Stimulated activated CD8-positive, alpha-beta memory T cell treated with anti-CD3 and anti-CD28 coated beads, Interleukin-15, amount 100 ng/mL, for 24 hours (primary cell): ENCODE measurements at regions not wholly inside any gene's neighbourhood (a gene's known extent, or its start where the extent isn't known, plus 50 kb on each side); places are given as distances from the start of the nearest gene placed in this dataset.

Experiments used
- DNase-seq: peaks from one replicate; pipeline ENCODE4 v3.0.0-alpha.2; 2020; ENCODE audit warnings: low read depth

DNA sequence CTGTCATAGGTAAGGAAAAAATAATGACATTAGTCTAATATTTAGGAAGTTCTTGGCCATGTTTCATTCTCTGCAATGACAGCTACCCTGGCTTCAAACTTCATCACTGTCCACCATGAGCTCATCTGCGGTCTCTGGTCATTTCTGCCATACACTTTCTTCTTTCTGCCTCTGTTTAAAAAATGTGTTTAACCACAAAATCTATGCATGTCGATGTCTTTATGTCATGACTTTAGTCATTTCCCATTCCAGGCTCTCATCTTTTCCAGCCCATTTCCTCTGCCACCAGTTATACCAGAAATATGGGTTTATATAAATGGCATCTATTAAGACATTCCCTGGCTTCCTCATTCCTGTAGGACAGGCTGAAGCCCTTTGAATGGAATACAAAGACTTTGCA is 68.5 kb upstream of the DUSP10 start:
- DNase-seq, result no peak

DNA sequence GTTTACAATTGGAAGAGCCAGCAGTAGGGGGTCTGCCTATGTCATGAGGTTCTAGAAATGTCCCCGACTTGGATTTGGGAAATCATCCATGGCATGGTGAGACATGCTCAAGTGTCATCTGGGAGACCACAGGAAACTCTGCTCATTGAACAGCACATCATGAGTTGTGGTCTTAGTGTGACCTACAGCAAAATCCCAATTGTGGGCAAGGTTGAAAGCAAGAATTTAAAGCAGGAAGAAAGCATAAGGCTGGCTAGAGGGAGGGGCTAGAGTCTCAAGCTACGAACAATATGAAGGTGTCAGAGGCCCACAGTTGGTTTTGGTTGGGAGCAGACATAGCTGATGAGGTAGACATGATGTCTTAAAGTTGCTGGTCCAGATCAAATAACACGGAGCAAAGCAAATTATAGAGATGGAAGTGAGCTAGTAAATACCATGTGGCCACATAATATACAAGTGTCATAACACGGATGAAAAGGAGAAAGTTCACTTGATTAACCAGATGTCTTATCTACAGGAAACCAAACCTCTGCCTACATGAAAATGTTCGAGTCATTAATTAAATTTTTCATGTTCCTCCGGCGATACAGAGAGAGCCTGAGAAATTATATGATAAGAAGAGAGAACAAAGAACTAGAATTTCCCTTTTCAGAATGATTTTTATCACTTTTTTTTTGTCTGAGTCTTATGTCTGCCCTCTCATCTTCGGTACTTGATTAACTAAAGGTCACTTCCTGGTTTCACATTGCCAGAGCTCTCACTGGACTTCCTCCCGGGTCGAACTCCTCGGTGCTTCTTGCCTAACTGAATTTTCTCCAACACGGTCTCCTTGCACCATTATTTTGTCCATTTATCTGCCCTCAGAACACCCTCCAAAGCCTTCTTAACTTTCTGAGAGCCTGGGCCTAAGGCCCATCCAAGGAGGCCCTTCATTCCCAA is 67.5 kb upstream of the DUSP10 start:
- DNase-seq, result no peak

DNA sequence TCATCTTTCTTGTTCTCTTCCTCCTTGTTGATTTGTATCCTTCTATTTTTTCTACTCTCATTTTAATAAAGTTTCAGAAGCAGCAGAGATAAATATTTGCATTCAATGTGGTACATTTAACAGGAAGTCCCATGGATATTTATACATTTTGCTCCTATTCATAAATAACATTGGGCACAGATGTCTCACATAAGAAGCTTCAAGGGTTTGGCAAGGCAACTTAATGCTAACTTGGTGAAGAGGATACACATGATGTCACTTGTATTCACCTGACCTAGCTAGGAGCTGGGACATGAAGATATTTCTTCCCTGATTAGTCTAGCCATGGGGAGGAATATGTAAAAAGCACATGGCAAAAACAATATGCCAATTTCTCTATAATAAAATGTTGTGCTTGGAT is 65.1 kb upstream of the DUSP10 start:
- DNase-seq, result no peak

DNA sequence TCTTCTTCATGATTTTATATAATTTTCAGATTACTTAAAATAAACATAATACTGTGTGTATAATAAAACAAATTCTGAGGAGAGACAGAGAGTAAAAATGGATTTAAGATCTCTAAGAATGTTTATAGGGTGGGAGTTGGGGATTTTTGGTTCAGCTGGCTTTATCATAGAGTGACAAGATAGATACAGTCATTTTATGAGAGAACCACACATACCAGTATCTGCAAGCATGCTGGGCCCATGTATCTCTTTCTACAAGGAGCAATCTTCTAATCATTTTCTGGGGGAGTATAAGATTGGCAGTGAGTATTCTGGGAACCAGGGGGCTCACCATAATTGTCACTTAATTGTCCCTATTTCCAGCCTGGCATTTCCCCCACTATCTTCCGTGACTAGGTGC is 64.3 kb upstream of the DUSP10 start:
- DNase-seq, result no peak

DNA sequence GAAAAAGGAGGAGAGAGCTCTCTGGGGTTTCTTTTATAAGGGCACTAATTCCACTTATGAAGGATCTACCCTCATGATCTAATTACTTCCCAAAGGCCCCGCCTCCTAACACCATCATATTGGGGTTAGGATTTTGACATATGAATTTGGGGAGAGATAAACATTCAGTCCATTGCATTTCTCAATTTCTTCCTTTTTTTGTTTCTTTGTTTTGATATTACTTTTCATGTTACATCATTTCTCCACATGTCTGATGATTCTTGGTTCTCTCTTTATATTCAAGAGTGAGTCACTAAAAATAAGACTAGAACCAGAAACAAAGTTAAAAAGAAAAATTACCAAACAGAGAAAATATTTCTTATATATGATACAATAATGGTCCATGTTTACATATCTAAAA is 63.2 kb upstream of the DUSP10 start:
- DNase-seq, result no peak

DNA sequence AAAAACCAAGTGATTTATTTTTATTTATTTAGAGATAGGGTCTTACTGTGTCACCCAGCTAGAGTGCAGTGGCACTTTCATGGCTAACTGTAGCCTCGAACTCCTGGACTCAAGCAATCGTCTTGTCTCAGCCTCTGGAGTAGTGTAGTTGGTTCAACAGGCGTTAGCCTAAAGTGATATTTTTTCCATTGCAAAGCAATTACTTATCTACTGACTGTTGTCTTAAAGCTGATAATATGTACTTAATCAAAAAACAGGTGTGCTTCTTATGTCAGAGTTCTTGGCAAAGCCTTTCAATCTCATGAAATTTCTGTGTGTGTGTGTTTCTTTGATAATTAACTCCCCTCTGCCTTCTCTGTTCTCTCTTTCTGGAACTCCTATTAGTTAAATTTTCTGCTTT is 62.4 kb upstream of the DUSP10 start:
- no peak for DNase-seq

DNA sequence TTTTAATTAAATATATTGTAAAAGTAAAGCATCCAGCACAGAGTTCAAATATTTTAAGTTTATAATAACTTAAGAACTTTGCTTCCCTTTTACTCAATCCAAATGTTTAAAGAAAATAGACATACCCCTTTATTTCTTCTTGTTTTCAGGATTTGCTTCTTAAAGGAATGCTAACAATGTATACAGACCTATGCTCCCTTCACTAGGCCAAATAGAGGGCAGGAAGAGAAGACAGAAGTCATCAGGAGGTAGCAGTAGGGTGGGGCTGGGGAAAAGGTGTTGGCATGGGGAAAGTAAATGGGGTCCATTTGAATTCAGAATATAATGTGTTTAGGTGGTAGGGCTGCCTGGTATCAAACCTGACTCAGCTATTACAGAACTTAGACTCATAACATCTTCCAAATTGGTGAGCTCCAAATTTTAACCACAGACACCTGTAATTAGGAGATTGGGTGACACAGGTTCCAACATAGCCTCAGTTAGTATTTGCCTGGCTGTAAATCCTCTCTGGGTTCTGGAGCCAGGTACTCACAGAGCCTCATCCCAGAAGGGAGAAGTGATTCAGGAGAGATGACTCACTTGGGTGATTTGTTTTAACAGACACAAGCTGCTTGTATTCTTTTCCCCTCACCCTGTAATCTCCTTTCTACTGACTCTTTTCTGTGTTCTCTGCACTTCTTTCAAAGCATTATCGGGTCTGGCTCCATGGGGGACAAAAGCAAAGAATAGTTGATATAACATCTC is 60.1 kb upstream of the DUSP10 start:
- no peak for DNase-seq

DNA sequence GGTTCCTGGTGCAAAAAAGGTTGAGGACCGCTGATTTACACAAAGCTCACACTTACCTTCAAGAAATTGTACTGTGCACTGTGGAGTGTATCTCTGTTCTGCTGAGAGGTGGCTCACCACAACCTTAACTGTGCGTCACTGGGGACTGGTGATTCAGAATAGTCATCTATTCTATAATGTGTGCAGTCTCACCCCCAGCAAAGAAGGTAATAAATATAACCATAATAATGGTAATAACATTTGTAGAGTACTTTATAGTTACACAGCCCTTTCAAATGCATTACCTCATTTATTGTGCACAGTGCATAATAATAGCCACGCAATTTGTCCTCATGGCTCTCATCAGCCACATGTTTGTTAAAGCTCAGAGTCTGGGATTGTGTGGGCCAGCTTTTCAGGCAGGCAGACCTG is 59.4 kb upstream of the DUSP10 start:
- DNase-seq, result no peak

DNA sequence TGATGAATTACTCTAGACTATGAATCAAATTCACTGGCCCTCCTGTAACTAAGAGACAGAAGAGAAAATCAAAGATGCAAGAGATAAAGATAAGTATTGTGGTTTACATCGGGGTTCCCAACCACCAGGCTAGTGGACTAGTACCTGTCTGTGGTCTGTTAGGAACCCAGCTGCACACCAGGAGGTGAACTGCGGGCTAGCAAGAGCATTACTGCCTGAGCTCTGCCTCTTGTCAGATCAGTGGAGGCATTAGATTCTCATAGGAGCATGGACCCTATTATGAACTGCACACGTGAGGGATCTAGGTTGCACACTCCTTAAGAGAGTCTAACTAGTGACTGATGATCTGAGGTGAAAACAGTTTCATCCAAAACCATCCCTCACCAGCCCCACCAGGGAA is 58.9 kb upstream of the DUSP10 start:
- no peak for DNase-seq

DNA sequence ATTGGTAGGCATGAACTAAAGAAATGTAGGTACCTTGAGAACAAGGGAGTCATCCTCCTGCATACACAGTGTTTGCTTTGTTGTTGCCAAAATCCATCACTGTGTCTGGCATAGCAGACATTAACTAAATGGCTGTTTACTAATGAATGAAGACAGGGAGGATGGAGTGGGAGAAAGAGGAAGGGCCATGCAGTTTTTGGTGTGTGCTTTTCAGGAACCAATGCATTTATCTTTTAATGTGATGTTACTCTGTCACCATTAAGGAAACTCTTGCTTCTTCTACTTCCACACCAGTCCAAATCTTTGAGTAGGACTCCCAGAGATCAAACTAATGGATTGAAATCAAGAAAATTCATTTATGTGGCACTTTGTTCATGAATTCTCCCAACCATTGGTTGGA is 55.6 kb upstream of the DUSP10 start:
- DNase-seq, result no peak

DNA sequence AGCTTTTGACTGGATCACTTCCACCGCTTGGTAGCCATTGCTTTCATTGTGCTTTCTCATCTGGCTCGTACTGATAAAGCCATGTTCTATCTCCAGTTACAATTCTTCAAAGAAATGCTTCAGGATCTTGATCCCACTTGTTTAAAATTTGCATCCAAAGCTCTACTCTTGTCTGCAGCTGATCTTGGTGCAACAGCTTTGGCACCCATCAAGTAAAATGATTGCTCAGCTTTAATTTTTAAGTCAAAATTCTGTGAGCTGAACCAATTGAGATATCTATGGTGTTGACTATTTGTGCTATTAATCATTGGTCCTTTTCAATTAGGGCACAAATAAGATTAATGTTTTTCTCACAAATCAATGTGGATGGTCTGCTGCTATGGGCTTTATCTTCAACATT is 54.8 kb upstream of the DUSP10 start:
- no peak for DNase-seq

DNA sequence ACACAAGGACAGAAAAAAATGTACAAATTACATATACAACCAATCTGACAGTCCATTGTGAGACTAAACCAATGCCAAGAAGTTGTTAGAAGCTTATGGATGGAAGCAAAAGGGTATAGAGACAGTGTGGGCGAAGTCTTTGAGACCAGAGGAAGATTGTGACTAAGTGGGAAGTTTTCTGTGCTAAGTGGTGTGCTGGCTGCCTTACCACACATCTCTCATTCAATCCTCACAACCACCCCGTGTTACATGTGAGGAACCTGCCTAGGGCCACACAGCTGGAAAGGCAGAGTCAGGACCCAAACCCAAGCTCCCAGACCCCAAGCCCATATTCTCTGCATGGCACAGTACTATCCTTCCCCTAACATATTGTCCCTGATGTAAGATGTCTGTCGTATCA is 53.5 kb upstream of the DUSP10 start:
- DNase-seq, result no peak

DNA sequence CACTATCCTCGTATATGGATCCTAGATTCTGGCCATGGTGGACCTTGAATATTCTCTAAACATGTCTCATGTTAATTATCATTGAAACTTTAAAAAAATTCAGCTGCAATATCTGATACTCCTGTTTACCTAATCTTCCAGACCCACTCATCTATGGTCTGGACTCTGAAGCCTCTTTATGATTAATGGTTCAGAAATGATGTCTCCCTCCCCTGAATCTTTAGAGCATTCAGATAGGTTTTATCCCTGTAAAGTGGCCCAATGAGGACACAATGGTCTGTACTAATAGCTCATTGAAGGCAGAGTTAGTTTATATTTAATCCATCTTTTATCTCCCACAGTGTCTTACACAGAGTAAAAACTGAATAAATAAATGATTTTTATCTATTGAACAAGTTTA is 53.0 kb upstream of the DUSP10 start:
- no peak for DNase-seq

DNA sequence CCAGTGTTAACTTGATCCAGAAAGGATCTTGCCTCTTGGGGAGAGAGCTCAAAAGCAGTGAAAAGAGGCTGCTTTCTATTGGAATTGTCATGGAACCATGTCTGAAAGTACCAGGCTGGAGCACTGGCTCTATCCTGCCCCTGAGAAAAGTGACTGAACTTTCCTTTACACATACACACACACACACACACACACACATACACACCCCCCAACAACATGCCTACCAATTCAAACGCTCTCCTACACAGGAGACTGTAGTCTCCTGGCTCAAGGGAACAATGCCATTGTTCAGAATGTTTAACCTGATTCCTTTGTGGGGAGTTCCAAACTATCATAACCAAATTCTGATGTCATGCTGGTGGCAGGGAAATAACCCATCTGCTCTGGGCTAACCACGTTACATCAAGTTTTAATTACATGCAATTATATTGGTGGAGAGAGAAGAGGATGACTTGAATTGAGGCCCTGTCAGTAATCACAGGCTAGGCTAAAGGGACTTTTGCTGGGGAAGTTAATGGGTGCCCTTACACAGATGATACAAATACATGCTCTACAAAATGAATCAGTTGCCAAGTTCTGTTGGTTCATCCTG is 52.3 kb upstream of the DUSP10 start:
- DNase-seq, result no peak

DNA sequence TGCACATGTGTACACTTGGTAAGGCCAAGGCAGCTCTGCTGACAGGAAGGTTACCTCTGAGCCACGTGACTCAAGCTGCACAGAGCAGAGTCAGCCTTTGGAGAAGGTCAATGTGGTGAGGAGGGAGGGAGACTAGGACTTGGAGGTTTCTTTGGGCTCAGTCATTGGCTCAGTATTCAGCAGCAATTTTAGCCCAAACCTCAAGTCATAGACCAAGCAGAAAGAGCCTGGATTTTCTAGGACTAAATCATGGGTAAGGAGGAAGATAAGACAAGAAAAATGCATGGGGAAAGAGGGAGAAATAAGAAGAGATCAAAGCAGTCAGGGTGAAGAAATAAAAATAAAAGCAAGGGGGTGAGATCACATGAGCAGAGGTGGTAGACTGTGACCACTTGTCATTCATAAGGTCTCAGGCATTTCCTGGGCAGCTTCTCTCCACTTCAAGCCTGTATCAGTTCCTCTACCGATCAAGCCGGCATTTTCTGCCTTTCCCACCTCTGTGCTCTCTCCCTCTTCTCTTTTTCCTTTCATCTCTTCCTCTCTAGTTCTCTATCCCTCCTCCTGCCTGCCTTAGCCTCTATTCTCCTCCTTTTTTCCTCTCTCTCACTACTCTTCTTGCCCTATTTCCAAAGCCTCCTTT is 51.7 kb upstream of the DUSP10 start:
- no peak for DNase-seq

DNA sequence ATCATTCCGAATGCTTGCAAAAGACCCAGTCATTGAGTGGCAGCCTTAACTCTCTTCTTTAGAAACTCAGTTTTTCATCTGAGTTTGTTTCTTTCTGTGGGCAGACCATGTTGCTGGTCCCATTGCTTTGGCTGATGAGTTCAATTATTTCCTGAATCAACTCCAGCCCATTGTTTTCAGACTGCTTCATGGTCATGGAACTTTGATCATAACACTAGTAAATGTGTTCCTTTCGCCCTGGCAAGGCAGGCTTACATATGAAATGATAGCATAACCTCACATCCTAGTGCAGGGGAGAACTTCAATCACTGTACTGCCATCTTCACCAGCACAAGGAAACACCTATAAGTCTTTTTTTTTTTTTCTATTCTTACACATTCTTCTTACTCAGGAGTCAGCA is 50.0 kb upstream of the DUSP10 start:
- DNase-seq, result no peak
